Esophagus squamous epithelium (tissue), 5 donors: ENCODE measurements at regions not wholly inside any gene's neighbourhood (a gene's known extent, or its start where the extent isn't known, plus 50 kb on each side); places are given as distances from the start of the nearest gene placed in this dataset.

ENCODE experiments used
- DNase-seq: peaks from one replicate; lab custom pipeline; 2025; lab: John Stamatoyannopoulos, UW
- H3K27ac ChIP-seq, 4 donors: fragments of 200-600 bp; sonication (generic); one replicate each; pipeline ENCODE4 v1.5.1; 2016 to 2019; ENCODE audit warnings: mild to moderate bottlenecking in 1 of 4
- H3K27me3 ChIP-seq, 4 donors: fragments of 200-600 bp; sonication (generic); 1 replicate in 3 of 4; 2 replicates in 1 of 4; pipeline versions ENCODE4 v1.5.1 to v1.6.0; 2017 to 2021; ENCODE audit warnings: antibody characterized with exemption in 1 of 4
- H3K36me3 ChIP-seq, 3 donors: fragments of 200-600 bp; sonication (generic); one replicate each; pipeline ENCODE4 v1.5.1; 2016 to 2019
- H3K4me1 ChIP-seq, 3 donors: fragments of 200-600 bp; sonication (generic); one replicate each; pipeline ENCODE4 v1.5.1; 2017 to 2019
- H3K4me3 ChIP-seq, 4 donors: fragments of 200-600 bp; sonication (generic); 1 replicate in 3 of 4; 2 replicates in 1 of 4; pipeline ENCODE4 v1.5.1; 2016 to 2019; ENCODE audit warnings: mild to moderate bottlenecking in 2 of 4, moderate library complexity in 1 of 4
- H3K9me3 ChIP-seq, 3 donors: fragments of 200-600 bp; sonication (generic); one replicate each; pipeline ENCODE4 v1.5.1; 2016 to 2019
- POLR2A ChIP-seq, 4 donors: fragments of 450-650 bp; IDR thresholded peaks; one replicate each; pipeline ENCODE4 v1.6.1; 2017; ENCODE audit warnings: antibody characterized with exemption in 4 of 4, mild to moderate bottlenecking in 4 of 4, moderate library complexity in 3 of 4
- WGBS, 2 donors: methylation state at CpG; one replicate each; pipeline ENCODE4 v1.1.5; 2018; 5-methylcytosine and 5-hydroxymethylcytosine counted together
- intact Hi-C: fragments of 100-400 bp; cut with DNase I; formaldehyde crosslinking; loops from one replicate; pipeline ENCODE4 v1.15.0; 2022
- TF ChIP-seq, protein P1 (sequence below), 6 experiments: fragments of 450-650 bp in 4 of 6; fragments of 200-600 bp in 2 of 6; sonication (generic) in 2 of 6; IDR thresholded peaks; one replicate each; pipeline ENCODE4 v1.5.1; 2016 to 2019; ENCODE audit warnings: antibody characterized with exemption in 6 of 6, mild to moderate bottlenecking in 4 of 6, moderate library complexity in 4 of 6
- donor health status: DM: yes; HTN: yes; CAD: no.

DNA sequence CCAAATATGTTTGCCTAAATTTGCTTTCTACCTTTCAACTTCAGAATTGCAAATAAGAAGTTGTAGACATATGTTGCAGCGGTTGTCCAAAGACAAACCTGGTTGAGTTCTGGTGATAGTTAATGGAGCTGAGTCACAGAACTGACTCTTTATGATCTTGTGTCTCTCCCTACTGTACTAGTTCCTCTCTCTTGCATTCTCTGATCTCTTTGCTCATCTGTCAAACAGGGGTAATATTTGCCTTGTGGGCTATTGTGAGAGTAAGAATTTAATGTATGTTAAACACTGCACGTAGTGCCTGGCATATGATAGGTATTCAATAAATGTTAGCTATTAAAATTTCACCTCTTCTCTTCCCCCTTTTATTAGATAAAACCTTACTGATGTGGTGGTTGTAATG is 283.5 kb upstream of the RGS6 start:
- H3K36me3 ChIP-seq, result peaks cover 0 to 24% (median 0%) of the 10 kb centered on the region in 3 donors
- intact Hi-C loops, result no loop called here
- DNase-seq, result no peak
- no peak for TF ChIP-seq POLR2A (IDR thresholded peaks at IDR 0.05)
- TF ChIP-seq, protein P1, sequence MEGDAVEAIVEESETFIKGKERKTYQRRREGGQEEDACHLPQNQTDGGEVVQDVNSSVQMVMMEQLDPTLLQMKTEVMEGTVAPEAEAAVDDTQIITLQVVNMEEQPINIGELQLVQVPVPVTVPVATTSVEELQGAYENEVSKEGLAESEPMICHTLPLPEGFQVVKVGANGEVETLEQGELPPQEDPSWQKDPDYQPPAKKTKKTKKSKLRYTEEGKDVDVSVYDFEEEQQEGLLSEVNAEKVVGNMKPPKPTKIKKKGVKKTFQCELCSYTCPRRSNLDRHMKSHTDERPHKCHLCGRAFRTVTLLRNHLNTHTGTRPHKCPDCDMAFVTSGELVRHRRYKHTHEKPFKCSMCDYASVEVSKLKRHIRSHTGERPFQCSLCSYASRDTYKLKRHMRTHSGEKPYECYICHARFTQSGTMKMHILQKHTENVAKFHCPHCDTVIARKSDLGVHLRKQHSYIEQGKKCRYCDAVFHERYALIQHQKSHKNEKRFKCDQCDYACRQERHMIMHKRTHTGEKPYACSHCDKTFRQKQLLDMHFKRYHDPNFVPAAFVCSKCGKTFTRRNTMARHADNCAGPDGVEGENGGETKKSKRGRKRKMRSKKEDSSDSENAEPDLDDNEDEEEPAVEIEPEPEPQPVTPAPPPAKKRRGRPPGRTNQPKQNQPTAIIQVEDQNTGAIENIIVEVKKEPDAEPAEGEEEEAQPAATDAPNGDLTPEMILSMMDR (IDR thresholded peaks at IDR 0.05), result no peak
- peaks cover 0 to 10% (median 7%) of the 10 kb centered on the region in 3 donors for H3K9me3 ChIP-seq
- H3K4me3 ChIP-seq, result no peak overlapping the region
- 94 to 97% methylated on average over 2 of the region's 2 CpGs for WGBS, 2 donors
- no peaks in the 10 kb centered on the region for H3K27me3 ChIP-seq
- peaks cover 0 to 21% (median 3%) of the 10 kb centered on the region in 3 donors for H3K4me1 ChIP-seq
- H3K27ac ChIP-seq, result no peak overlapping the region

DNA sequence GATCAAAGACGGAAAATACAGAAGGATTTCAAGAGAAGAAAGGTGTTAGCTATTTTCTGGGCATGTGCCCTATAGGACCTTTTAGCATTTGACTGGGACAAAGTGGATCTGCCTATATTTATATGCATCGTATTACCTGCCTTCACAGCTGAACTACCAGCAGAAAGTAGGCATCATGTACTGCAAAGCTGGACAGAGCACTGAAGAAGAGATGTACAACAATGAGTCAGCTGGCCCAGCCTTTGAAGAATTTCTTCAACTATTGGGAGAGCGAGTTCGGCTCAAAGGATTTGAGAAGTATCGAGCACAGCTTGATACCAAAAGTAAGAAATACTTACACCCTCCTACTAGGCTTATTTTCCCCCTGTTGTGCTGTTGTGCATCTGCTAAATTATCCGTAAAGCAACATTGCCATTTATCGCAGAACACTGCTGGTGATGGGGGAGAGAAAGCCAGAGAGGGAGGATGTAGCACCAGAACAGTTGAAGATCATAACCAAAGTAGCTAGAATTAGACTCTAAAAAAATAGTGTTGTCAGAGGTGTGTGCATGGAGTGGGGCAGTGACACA is 282.0 kb upstream of the RGS6 start:
- 93 to 95% methylated on average over 7 of the region's 7 CpGs for WGBS, 2 donors
- peaks cover 0 to 21% (median 3%) of the 10 kb centered on the region in 3 donors for H3K4me1 ChIP-seq
- H3K27me3 ChIP-seq, result no peaks in the 10 kb centered on the region
- H3K9me3 ChIP-seq, result peaks cover 0 to 10% (median 7%) of the 10 kb centered on the region in 3 donors
- intact Hi-C loops, result no loop called here
- no peak overlapping the region for H3K4me3 ChIP-seq
- TF ChIP-seq POLR2A (IDR thresholded peaks at IDR 0.05), result no peak
- TF ChIP-seq, protein P1 (IDR thresholded peaks at IDR 0.05), result no peak
- H3K36me3 ChIP-seq, result peaks cover 0 to 29% (median 0%) of the 10 kb centered on the region in 3 donors
- DNase-seq, result no peak
- H3K27ac ChIP-seq, result no peak overlapping the region

DNA sequence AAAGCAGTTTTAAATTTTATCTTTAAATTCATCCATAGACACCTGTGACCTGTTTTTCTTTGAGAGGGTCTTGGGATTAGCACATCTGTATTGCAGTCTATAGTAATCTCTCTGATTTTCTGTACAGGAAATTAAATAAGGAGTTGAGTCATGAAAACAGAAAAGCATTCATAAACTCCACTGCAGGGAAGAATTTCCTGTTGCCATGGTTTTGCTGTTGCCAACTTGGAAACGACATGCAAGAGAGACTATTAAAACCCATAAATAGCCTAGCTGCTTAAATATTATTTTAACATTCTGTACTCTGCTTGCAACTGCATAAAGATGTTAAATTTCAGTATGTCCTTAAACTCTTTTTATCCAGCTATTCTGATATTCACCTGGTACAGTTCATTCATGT is 281.0 kb upstream of the RGS6 start:
- peaks cover 0 to 21% (median 3%) of the 10 kb centered on the region in 3 donors for H3K4me1 ChIP-seq
- peaks cover 0 to 29% (median 0%) of the 10 kb centered on the region in 3 donors for H3K36me3 ChIP-seq
- H3K4me3 ChIP-seq, result no peak overlapping the region
- H3K9me3 ChIP-seq, result peaks cover 0 to 10% (median 7%) of the 10 kb centered on the region in 3 donors
- no peak for TF ChIP-seq POLR2A (IDR thresholded peaks at IDR 0.05)
- TF ChIP-seq, protein P1 (IDR thresholded peaks at IDR 0.05), result no peak
- 20 to 47% methylated on average over 1 of the region's 1 CpG for WGBS, 2 donors
- DNase-seq, result no peak
- H3K27ac ChIP-seq, result peak overlapping the region in 1 of 4 donors; percentile 16
- intact Hi-C loops, result no loop called here
- H3K27me3 ChIP-seq, result no peaks in the 10 kb centered on the region

DNA sequence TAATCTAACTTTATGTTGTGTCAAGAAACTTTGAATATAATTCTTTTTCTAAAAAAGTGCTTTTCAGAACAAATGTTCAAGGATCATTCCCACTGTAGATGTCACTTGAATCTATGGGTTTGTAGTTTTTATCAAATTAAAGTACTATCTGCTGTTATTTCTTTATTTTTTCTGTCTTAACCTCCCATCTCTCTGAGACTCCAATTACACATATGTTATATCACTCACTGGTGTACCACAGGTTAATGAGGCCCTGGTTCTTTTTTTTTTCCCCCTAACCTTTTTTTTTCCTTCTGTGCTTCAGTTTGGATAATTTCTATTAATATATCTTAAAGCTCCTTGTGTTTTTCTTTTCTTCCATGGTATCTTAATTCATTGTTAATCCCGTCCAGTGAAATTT is 279.9 kb upstream of the RGS6 start:
- WGBS, 2 donors, result 85 to 91% methylated on average over 1 of the region's 1 CpG
- Histone ChIP-seq H3K9me3 (peaks cover 0 to 10% (median 7%) of the 10 kb centered on the region in 3 donors), H3K4me1 (peaks cover 0 to 10% (median 0%) of the 10 kb centered on the region in 3 donors), H3K27ac (no peak overlapping the region), H3K36me3 (peaks cover 0 to 29% (median 0%) of the 10 kb centered on the region in 3 donors), H3K27me3 (no peaks in the 10 kb centered on the region), H3K4me3 (no peak overlapping the region)
- no peak for DNase-seq
- intact Hi-C loops, result no loop called here
- TF ChIP-seq, protein P1 (IDR thresholded peaks at IDR 0.05), result no peak

GRCh38 chr14:71654810-71655209 is 277.4 kb upstream of the RGS6 start:
- H3K4me1 ChIP-seq, result peaks cover 0 to 11% (median 3%) of the 10 kb centered on the region in 3 donors
- no peak for DNase-seq
- TF ChIP-seq, protein P1 (IDR thresholded peaks at IDR 0.05), result no peak
- no peak for TF ChIP-seq POLR2A (IDR thresholded peaks at IDR 0.05)
- H3K27me3 ChIP-seq, result no peaks in the 10 kb centered on the region
- H3K36me3 ChIP-seq, result peaks cover 0 to 40% (median 0%) of the 10 kb centered on the region in 3 donors
- intact Hi-C loops, result no loop called here
- no peak overlapping the region for H3K4me3 ChIP-seq
- 79% methylated on average over 3 of the region's 3 CpGs for WGBS, 2 donors
- no peak overlapping the region for H3K27ac ChIP-seq
- H3K9me3 ChIP-seq, result peaks cover 0 to 10% (median 7%) of the 10 kb centered on the region in 3 donors
